Stimulated activated naive CD8-positive, alpha-beta T cell treated with anti-CD3 and anti-CD28 coated beads, Interleukin-15, Interleukin-2, amounts not matched to agents 100 U/mL and 50 U/mL, for 24 hours (primary cell): ENCODE measurements at regions not wholly inside any gene's neighbourhood (a gene's known extent, or its start where the extent isn't known, plus 50 kb on each side); places are given as distances from the start of the nearest gene placed in this dataset.
"Not testable (repeated sequence)": the region's sequence is repeated elsewhere in the genome, so short reads cannot be mapped to it uniquely, and the experiment has no call there.

Experiments used
- ATAC-seq: fragments of 150-1000 bp; cut with Tn5 transposase; one replicate; pipeline ENCODE4 v1.10.0; 2021
- DNase-seq: peaks from one replicate; pipeline ENCODE4 v3.0.0; 2021

DNA sequence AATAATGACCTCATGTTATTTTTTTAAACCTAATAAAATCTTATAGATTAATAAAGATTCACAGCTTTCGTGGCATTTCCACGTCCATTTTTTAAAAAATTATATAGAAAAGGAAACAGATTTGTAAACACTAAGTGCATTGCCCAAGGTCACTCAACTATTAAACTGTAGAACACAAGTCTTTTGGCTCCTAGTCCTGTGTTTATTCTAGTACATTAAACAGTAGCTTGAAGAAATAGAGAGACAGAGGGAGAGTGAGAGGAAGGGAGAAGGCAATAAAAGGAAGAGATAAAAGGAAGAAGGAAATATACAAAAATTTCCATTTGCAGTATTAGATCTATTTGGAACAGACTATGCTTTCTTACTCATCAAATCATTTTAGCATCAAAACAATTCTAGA, 586.7 kb upstream of the CITED2 start:
- ATAC-seq: no peak
- no peak for DNase-seq

DNA sequence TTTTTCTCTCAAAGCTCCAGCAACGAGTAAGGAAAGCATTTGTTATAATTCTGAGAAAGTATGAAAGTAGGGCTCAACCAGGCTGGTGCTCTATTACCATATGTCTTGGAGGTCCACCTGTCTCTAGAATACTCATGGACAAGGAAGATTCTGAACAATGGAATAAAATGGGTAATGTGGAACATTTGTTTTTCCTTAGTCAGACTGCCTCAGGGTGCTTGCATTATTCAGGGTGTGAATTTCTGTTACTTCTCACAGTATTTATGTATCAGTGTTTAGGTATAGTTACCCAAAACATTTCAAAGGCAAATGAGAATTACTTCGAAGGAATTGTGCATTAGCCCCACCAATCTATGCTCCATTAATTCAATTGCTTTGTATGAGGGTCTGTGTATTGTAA, 586.2 kb upstream of the CITED2 start:
- ATAC-seq (no peak), DNase-seq (no peak)

DNA sequence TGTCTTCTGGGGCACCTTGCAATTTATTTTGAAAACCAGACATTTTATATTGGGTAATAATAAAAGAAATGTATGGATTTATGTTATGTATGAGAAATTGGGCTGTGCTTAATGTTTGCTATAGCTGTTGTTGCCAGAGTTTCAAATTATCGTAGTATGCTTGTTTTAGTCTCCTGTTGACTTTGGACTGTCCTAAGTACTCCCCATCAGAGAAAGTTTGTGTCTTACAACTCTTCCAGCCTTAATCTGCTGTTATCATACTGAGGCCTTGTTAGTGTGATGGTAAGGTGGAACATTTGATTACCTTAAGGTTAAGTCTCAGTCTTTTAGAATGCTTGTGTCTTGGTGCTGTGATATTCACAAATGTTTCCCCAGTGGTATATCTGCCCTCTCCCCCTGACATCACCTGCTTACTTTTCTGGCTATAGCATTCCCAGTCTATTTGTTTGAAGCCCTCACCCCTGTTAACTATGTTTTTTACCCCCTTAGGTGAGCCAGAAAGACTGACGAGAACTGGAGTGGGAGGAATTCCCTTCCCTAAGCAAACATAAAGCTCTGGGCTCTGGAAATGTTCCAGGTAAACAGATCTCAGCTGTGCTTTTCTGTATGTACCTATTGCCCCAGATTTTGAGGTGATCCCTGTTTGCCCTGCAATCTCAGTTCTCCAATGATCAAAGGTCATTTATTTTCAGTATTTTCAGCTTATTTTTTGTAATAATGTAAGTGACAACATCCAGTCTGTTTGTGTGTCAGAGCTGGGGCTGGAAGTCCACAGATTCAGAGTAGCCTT, 581.1 kb upstream of the CITED2 start:
- no peak for DNase-seq
- ATAC-seq: no peak

DNA sequence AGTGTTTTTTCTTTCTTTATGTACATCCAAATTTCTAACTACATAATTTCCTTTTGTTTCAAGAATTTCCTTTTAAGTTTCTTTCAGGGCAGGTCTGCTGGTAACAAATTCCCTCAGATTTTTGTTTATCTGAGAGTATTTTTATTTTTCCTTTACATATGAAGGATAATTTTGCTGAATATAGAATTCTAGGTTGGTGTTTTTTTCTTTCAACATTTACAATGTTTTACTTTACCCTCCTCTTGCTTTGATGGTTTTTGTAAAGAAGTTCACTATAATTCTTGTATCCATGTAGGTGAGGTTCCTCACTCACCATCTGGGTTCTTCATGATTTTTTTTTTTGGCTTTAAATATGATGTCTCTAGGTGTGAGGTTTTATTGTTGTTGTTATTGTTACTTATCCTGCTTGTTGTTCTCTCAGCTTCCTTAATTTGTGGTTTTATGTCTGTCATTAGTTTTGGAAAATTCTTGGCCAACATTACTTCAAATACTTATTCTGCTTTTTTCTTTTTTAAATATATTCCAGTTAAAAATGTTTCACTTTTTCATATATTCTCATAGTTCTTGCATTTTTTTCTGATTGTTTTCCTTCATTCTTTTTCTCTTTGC, 580.1 kb upstream of the CITED2 start:
- no peak for ATAC-seq
- no peak for DNase-seq

DNA sequence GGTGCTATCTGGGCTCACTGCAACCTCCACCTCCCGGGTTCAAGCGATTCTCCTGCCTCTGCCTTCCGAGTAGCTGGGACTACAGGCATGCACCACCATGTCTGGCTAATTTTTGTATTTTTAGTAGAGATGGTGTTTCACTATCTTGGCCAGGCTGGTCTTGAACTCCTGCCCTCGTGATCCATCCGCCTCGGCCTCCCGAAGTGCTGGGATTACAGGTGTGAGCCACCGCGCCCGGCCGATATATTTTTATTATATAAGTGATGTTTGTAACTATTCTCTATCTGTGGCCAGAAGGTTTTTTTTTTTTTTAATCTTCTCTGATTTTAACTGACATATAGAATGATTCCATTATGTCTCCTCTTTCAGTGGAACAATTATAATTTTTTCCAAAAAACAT, 579.3 kb upstream of the CITED2 start:
- not testable (repeated sequence) for ATAC-seq, DNase-seq

DNA sequence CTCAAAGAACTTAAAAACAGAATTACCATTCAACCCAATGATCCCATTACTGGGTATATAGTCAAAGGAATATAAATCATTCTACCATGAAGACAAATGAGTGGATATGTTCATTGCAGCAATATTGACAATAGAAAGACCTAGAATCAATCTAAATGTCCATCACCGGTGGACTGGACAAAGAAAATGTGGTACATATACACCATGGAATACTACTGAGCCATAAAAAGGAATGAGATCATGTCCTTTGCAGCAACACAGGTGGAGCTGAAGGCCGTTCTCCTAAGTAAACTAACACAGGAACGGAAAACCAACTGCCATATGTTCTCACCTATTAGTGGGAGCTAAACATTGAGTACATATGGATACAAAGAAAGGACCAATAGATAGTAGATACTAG, 576.7 kb upstream of the CITED2 start:
- ATAC-seq (no peak), DNase-seq (no peak)

DNA sequence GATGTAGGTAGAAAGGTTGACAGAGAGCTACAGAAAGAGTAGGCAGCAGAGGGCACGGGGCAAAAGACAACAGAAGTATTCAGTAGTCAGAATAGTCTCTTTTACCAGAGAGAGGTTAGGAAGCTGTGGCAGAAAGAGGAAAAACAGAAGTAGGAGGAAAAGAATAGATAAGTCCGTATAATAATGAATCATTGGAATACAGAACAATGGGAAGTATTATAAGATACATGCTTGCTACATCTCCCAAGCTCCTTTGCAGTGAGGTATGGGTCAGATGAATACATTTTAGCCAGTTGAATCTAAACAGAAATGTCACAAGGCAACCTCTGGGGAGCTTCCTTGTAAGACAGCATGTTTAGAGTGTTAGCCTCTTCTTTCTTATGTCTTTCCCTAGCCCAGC, 570.5 kb upstream of the CITED2 start:
- DNase-seq (no peak), ATAC-seq (no peak)

DNA sequence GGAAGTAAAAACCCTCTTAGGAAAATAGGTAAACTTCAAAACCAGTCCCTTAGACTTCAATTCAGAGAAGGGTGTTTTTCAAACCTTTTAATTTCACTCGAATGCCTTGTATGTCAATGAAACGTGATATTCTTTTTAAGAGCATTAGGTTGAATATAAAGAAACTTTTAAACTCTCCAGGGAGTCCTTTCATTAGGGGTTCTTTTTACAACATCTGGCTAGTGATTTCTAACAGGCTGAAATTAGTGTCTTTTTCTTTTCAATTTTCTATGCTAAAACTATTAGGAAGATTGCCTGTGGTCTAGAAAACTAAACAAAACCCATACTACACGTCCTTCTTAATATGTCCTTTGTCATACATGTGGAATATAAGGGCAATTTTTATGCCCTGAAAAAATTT, 569.7 kb upstream of the CITED2 start:
- DNase-seq (no peak), ATAC-seq (no peak)

DNA sequence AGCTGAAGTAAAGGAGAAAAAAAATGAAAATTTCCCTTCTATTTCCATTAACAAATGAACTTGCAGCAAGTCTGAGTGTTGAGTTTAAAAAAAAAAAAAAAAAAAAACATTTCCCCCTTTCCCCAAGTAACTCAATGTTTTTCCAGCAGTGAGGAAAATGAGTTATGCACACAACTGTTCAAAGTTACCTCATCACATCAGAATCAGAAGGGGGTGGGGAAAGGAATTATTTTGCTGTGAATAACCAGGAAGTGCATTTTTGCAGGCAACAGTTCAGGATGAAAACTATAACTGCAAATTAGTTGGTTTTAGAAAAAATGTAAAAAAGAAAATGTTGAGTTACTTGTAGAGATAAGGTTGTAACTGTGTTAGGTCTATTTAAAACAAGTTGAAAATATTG, 568.9 kb upstream of the CITED2 start:
- DNase-seq: no peak
- no peak for ATAC-seq

DNA sequence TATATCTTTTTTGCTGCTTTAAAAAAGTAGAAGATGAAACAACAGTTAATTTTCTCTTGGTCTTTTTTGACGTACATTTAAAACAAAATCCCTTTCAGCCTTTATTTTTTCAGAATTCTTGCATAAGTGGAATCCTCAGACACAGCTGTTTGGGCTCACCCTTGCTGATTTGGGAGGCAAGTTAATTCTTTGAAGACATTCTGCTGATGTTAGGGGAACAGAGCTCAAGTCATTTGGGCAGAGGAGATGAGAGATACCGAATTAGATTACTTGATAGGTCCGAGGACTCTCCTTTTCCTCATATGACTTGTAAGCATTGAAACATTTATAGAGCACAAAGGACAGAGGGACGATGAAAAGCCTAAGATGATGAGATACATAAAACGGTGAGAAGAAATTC, 567.9 kb upstream of the CITED2 start:
- no peak for DNase-seq
- no peak for ATAC-seq

DNA sequence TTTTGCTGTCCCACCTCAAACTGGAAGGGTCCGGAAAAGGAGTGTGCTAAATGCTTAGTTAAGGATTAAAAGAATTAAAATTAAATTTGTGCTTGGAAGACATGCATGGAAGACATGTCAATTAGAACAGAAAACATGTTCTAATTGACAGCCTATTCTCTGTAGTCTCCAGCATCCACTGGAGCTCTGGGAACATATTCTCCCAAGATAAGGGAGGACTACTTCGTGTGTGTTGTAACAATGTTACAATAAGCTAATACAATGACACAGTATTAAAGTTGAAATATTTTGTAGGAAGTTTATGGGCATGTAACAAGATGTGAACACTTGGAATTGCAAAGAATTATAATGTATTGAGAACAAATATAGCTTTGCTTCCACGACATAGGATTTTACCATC, 567.4 kb upstream of the CITED2 start:
- no peak for DNase-seq
- no peak for ATAC-seq

DNA sequence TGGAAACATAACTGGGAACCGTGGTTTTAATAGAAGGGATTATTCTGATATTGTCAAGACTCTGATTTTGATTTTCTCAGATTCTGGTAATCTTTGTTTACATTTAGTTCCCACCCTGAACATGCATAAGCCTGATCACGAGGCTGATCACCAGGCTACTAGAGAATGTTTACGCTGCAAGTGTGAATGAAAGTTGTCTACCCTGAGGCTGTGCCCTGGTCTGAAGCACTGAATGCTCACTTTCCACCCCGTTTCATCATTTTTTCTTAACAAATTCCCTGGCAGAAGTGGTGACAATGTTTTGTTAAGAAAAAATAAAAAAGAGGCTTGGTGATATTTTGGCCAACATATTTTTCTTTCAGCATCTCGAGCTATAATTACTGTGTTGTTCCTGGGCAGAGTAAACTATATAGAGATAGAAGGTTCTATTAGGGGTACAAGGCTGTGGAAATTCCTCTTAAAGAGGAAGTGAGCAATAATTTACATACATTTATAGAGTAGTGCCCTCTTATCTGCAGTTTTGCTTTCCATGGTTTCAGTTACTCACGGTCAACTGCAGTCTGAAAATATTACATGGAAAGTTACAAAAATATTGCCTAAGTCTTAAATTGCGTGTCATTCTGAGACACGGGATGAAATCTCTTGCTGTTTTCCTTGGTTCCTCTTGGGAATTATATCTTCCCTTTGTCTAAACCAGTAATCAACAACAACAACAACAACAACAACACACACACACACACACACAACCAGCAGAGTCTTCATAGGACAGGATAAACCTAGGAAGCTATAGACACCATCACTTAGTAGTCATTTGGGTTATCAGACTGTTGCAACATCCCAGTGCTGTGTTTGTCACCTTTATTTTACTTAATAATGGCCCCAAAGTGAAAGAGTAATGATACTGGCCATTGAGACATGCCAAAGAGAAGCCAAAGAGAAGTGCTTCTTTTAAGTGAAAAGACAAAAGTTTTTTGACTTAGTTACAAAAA, 566.6 kb upstream of the CITED2 start:
- DNase-seq: no peak
- no peak for ATAC-seq

DNA sequence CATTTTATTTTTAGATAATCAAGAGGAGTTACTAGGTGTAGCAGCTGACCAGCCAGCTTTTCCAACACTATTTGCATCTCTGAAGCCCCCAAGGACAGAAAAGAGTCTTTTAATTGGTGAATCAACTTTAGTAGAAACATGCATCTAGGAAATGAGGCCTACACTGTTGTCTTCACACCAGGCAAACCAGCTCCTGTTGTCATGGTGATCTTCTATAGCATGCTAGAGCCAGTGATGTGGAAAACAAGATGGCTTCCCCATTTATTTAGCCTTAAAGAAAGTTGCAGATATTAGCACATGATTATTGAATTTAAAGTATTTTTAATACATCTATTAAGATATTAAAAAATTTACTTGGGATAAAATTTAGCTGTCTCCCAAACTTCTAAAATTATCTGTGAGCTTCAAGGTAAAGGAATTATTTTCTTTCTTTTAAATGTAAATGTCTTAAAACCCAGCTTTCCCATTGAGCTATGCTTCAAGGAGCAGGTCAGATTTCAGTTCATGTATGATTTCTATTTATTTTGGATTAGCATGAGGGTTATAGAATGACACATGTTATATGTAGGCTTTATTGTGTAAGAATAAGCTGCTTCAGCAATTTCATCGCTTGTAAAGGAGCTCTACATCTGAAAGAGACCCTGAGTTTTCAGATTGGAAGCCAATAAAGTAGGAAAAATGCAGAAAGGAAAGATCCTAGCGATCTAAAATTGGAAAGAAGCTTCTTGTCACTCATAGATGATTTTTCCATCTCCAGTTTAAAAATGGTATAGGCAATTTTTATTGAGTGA, 564.9 kb upstream of the CITED2 start:
- ATAC-seq (no peak), DNase-seq (no peak)

DNA sequence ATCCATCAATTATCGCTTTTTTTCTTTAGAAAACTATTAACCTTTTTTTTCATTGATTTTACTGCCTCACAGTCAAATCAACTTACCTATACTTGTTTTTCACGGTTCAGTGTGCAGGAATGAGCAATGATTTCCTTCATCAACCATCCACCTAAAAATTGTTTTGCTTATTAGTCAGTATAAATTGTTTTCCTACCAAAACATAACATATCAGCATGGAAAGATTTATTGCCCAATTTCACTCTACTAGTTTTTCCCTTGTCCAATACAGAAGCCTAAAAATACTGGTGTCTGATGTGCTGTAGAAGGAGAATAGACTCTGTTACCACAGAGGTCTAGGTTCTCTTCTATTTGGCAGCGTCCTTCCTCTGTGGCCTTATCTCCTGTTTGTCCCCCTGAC, 558.2 kb upstream of the CITED2 start:
- DNase-seq (no peak), ATAC-seq (no peak)

DNA sequence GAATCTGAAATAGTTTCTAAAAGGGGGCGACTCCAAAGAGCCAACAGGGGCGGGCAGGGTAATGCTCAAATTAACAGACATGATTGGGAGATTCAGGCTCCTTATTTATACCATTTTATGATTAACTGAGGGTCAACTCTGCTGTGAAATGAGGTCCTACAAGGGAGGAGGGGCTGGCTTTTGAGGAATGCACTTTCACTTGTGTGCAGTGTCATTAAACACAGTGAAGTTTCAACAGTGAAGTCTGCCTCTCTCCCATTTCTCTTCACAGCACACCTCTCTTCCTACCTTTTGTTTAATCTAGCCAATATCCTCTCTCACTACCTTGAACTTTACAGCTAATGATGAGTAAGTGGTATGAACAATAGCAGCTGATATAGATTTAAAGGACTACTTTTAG, 557.3 kb upstream of the CITED2 start:
- no peak for DNase-seq
- no peak for ATAC-seq

DNA sequence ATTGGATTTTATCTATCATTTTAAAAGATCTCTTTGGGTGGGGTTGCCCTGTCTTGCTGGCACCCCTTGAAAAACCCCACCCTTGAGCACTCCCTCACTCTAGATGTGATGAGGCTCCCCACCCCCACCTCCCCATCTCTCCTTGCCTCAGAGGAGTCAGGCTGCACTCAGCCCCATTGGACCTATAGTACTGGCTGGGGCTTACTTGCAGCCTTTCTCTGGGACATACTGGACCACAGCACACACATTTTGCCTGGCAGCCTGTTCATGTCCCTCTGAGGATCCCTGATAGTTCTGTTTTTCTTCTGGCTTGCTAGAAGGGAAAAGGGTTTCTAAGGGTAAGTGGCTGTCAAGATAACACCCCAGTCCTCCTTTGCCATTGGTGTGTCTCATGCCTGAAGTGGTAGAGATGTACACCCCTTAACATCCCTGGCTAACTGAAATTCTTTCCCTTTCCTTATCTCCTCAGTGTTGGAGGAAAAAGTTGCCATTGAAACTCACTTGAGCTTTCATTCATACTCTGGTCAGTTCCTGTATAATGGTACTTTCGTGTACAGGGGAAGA, 553.4 kb upstream of the CITED2 start:
- ATAC-seq: no peak
- no peak for DNase-seq

DNA sequence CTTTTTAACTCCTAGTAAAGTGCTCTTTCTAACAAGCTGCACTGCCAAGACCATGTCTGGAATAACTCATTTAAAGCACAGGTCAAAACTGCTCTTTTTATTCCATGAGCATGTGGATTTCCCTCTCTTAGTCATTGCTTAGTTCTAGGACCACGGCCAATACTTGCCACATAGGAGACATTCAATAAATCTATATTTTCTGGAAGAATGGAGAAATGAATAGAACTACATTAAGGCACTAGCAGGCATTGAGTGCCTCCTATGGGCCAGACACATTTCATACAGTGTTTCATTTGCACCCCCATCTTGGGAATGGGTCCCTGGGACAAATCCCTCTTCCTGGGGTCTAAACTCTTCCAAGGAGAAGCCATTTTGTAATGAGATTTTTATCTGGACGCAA, 552.8 kb upstream of the CITED2 start:
- DNase-seq: no peak
- ATAC-seq: no peak

DNA sequence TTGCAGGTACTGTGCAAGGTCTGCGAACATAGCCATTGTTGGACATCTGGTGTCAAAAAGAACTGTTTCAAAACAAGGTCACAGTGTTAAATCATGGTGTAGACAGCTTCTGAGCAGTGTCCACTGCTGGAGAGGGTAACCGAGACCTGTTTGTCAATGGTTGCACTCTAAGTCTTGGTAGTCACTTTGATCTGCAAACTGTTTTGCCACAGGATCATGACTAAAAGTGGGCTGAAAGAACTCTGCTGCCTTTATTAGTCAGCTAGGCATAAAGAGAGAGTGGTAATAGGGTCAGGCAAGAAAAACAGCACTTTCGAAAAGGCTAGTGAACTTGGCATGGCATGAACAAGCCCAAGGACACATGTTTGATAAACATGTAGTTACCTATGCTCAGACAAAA, 552.3 kb upstream of the CITED2 start:
- DNase-seq (no peak), ATAC-seq (no peak)

DNA sequence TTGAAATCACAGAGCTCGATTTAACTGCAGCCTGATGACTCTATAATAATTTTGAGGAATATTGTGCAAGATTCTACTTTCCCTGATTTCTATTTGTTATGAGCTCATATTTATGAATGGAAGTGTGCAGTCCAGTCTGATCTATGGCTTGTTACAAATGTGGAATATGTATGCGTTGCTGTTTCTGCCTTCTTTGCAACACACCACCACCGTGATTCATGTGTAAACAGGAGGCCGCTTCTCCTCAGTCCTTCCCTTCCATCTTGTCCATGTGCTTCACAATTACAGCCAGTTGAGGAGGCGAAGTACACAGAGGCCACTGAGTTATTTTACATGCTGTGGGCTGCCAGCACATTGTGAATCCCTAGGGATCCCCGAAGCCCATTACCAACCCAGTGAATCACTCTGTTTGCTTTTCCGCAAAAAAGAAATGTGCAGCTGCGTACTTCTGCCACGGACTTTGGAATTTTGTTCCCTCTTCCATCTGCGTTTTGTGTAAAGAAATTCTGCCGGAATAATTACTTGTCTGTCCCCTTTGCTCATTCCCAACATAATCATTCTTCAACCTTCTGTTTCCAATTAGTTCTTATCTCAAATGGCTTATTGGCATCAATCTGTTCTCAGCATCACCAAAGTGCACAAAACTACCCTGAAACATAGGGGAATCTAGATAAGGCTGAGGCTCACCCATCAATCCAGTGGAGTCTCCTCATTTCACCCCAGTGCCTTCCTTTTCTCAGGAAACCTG, 551.6 kb upstream of the CITED2 start:
- ATAC-seq (no peak), DNase-seq (no peak)

DNA sequence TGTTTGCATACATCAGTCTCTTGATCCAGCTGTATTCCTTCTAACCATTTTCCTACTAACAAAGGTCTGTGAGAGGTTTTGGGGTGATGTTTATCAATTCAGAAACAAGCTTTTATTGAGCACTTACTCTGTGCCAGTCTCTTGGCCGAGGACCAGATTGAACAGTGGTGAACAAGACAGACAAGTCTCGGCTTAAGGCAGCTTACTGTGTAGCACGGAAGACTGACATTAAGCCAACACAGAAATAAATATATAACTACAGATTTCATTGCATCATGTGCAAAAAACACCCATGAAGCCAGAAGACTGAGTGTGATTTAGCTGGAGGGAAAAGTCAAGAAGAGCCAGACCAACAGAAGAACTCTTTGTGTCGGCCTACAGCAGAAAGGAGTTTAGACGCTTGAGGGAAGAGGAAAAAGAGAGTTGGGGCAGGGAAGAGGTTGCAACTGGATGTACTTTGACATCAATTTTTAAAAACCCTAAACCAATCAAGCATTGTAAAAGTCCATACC, 549.6 kb upstream of the CITED2 start:
- DNase-seq: no peak
- ATAC-seq: no peak

DNA sequence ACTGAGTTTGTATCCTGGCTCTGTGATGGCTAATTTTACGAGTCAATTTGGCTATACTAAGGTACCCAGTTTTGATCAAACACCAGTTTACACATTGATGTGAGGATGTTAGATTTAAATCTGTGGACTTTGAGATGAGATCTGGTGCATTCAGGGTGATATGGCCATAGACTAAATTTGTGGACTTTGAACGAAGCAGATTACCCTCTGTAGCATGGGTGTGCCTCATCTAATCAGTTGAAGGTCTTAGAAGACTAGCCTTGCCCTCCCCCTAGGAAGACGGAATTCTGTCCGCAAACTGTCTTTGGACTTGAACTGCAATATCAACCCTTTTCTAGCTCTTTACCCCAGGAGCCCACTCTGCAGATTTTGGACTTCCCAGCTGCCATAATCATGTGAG, 547.8 kb upstream of the CITED2 start:
- DNase-seq: no peak
- ATAC-seq: no peak
